Urinary bladder (tissue), 3 donors: ENCODE measurements at regions not wholly inside any gene's neighbourhood (a gene's known extent, or its start where the extent isn't known, plus 50 kb on each side); places are given as distances from the start of the nearest gene placed in this dataset.
"Not testable (repeated sequence)": the region's sequence is repeated elsewhere in the genome, so short reads cannot be mapped to it uniquely, and the experiment has no call there.

Experiments
- DNase-seq: peaks from one replicate; pipeline ENCODE4 v3.0.0-alpha.2; 2015; ENCODE audit errors: extremely low spot score
- H3K27ac ChIP-seq: one replicate; pipeline ENCODE4 v1.5.1; 2013; ENCODE audit warnings: low read depth, mild to moderate bottlenecking, moderate library complexity
- H3K36me3 ChIP-seq: one replicate; pipeline ENCODE4 v1.6.1; 2013; ENCODE audit warnings: mild to moderate bottlenecking, moderate library complexity; ENCODE audit not compliant: insufficient read depth
- H3K4me1 ChIP-seq: one replicate; pipeline ENCODE4 v1.6.1; 2013; ENCODE audit warnings: mild to moderate bottlenecking, moderate library complexity; ENCODE audit not compliant: insufficient read depth
- H3K4me3 ChIP-seq: one replicate; pipeline ENCODE4 v1.5.1; 2013; ENCODE audit warnings: low read depth, low read length
- WGBS: extraction: QIAGEN DNeasy Blood & Tissue Kit; methylation state at CpG from one replicate; pipeline ENCODE4 v1.1.7; 2013; 5-methylcytosine and 5-hydroxymethylcytosine counted together
- donor health status: healthy with polysubstance abuse.
- donor health status: healthy.

GRCh38 chr7:32753872-32754271 is 137.7 kb downstream of the KBTBD2 start:
- not testable (repeated sequence) for H3K27ac ChIP-seq, DNase-seq, H3K4me3 ChIP-seq, H3K4me1 ChIP-seq, H3K36me3 ChIP-seq
- WGBS = 94% methylated on average over 29 of the region's 29 CpGs

GRCh38 chr7:32748337-32748736 is 143.2 kb downstream of the KBTBD2 start:
- not testable (repeated sequence) for H3K4me1 ChIP-seq, H3K4me3 ChIP-seq, H3K36me3 ChIP-seq, H3K27ac ChIP-seq, DNase-seq
- 58% methylated on average over 2 of the region's 2 CpGs for WGBS

- not testable (repeated sequence) for H3K36me3 ChIP-seq, H3K27ac ChIP-seq, DNase-seq, H3K4me1 ChIP-seq, H3K4me3 ChIP-seq
- 52% methylated on average over 6 of the region's 6 CpGs for WGBS
Observed at GRCh38 chr7:32747443-32748148, 144.0 kb downstream of the KBTBD2 start.

GRCh38 chr7:32741853-32742476 is 149.6 kb downstream of the KBTBD2 start:
- WGBS = 81% methylated on average over 4 of the region's 4 CpGs

GRCh38 chr7:32739749-32740148 is 151.8 kb downstream of the KBTBD2 start:
- not testable (repeated sequence) for H3K4me3 ChIP-seq
- WGBS = no CpG with 5 or more reads among the region's 1 CpG

More at GRCh38 chr7:32741853-32742476, 149.6 kb downstream of the KBTBD2 start:
- not testable (repeated sequence) for H3K4me1 ChIP-seq, DNase-seq, H3K4me3 ChIP-seq, H3K27ac ChIP-seq, H3K36me3 ChIP-seq

GRCh38 chr7:32738390-32738789 is 153.2 kb downstream of the KBTBD2 start:
- DNase-seq, H3K36me3 ChIP-seq, H3K27ac ChIP-seq, H3K4me1 ChIP-seq, H3K4me3 ChIP-seq: not testable (repeated sequence)
- 95% methylated on average over 3 of the region's 3 CpGs for WGBS

More at GRCh38 chr7:32739749-32740148, 151.8 kb downstream of the KBTBD2 start:
- H3K27ac ChIP-seq, DNase-seq, H3K36me3 ChIP-seq, H3K4me1 ChIP-seq: not testable (repeated sequence)

GRCh38 chr7:32732767-32733166 is 158.8 kb downstream of the KBTBD2 start:
- not testable (repeated sequence) for H3K27ac ChIP-seq, H3K36me3 ChIP-seq, H3K4me3 ChIP-seq, DNase-seq, H3K4me1 ChIP-seq
- 93% methylated on average over 4 of the region's 4 CpGs for WGBS

- H3K36me3 ChIP-seq, H3K27ac ChIP-seq, H3K4me1 ChIP-seq, DNase-seq: not testable (repeated sequence)
- WGBS = 18% methylated on average over 5 of the region's 5 CpGs
- H3K4me3 ChIP-seq = peak overlapping the region; percentile 89
Observed at GRCh38 chr7:32729335-32729675, 162.3 kb downstream of the KBTBD2 start.

- H3K36me3 ChIP-seq, H3K4me1 ChIP-seq, DNase-seq: not testable (repeated sequence)
- Histone ChIP-seq H3K4me3 (peak overlapping the region; percentile 89), H3K27ac (peak overlapping the region; percentile 75)
- WGBS = under 1% methylated on average over 103 of the region's 111 CpGs
Observed at GRCh38 chr7:32728412-32729334, 162.9 kb downstream of the KBTBD2 start.

GRCh38 chr7:32727483-32728411 is 163.8 kb downstream of the KBTBD2 start:
- H3K27ac ChIP-seq = peak overlapping the region; percentile 75
- not testable (repeated sequence) for H3K36me3 ChIP-seq, DNase-seq, H3K4me1 ChIP-seq
- H3K4me3 ChIP-seq = peak overlapping the region; percentile 89
- WGBS = 3% methylated on average over 64 of the region's 66 CpGs

GRCh38 chr7:32722837-32723236 is 168.7 kb downstream of the KBTBD2 start:
- H3K27ac ChIP-seq, H3K36me3 ChIP-seq, DNase-seq, H3K4me1 ChIP-seq, H3K4me3 ChIP-seq: not testable (repeated sequence)
- 91% methylated on average over 4 of the region's 4 CpGs for WGBS

GRCh38 chr7:32694182-32694581 is 197.4 kb downstream of the KBTBD2 start:
- no peak for DNase-seq
- H3K27ac ChIP-seq = no peak overlapping the region
- WGBS = 92% methylated on average over 1 of the region's 1 CpG
- no peaks in the 10 kb centered on the region for H3K4me1 ChIP-seq
- no peak overlapping the region for H3K4me3 ChIP-seq
- H3K36me3 ChIP-seq = no peaks in the 10 kb centered on the region
